ENCODE measurements at regions not wholly inside any gene's neighbourhood (a gene's known extent, or its start where the extent isn't known, plus 50 kb on each side); places are given as distances from the start of the nearest gene placed in this dataset.

GRCh38 chr3:176734146-176734545 lies 463.1 kb downstream of the TBL1XR1 start:
- no peaks in the 10 kb centered on the region for H3K9me3 ChIP-seq (ENCODE audit: insufficient read depth, low read length, severe bottlenecking)
- H3K4me1 ChIP-seq (ENCODE audit: insufficient read depth, low read length) = no peaks in the 10 kb centered on the region
- no peak overlapping the region for H3K27ac ChIP-seq (ENCODE audit: low read length)
- no peaks in the 10 kb centered on the region for H3K27me3 ChIP-seq (ENCODE audit: insufficient read depth, low read length, poor library complexity)
- no peak for DNase-seq
- H2AFZ ChIP-seq (ENCODE audit: low read depth, low read length) = no peak overlapping the region
- no peaks in the 10 kb centered on the region for H3K79me2 ChIP-seq (ENCODE audit: insufficient read depth, low read length)
- H3K4me3 ChIP-seq (ENCODE audit: low read depth in 1 of 2, low read length in 2 of 2) = no peak overlapping the region
- H3K9ac ChIP-seq (ENCODE audit: low read depth, low read length) = no peak overlapping the region
- TF ChIP-seq, protein P1, sequence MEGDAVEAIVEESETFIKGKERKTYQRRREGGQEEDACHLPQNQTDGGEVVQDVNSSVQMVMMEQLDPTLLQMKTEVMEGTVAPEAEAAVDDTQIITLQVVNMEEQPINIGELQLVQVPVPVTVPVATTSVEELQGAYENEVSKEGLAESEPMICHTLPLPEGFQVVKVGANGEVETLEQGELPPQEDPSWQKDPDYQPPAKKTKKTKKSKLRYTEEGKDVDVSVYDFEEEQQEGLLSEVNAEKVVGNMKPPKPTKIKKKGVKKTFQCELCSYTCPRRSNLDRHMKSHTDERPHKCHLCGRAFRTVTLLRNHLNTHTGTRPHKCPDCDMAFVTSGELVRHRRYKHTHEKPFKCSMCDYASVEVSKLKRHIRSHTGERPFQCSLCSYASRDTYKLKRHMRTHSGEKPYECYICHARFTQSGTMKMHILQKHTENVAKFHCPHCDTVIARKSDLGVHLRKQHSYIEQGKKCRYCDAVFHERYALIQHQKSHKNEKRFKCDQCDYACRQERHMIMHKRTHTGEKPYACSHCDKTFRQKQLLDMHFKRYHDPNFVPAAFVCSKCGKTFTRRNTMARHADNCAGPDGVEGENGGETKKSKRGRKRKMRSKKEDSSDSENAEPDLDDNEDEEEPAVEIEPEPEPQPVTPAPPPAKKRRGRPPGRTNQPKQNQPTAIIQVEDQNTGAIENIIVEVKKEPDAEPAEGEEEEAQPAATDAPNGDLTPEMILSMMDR (IDR thresholded peaks at IDR 0.05; ENCODE audit: borderline replicate concordance, extremely low read depth, low read length, poor library complexity, severe bottlenecking) = no peak
- TF ChIP-seq EZH2 (IDR thresholded peaks at IDR 0.05; ENCODE audit: borderline replicate concordance, low read depth, low read length, severe bottlenecking) = no peak
- no peak for ATAC-seq (ENCODE audit: insufficient read depth, low read depth)
- no peaks in the 10 kb centered on the region for H3K36me3 ChIP-seq (ENCODE audit: insufficient read depth, low read length)
- no peaks in the 10 kb centered on the region for H4K20me1 ChIP-seq (ENCODE audit: insufficient read depth, low read length)
- H3K4me2 ChIP-seq (ENCODE audit: insufficient read depth, low read length) = no peak overlapping the region

DNA sequence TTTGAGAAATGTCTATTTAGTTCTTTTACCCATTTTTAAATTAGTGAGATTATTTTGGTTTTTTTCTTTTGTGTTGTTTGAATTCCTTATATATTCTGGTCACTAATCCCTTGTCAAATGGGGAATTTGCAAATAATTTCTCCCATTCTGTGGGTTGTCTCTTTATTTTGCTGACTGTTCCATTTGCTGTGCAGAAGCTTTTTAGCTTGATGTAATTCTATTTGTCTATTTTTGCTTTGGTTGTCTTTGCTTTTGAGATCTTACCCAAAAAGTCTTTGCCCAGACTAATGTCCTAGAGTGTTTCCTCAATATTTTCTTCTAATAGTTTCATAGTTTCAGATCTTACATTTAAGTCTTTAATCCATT lies 472.9 kb downstream of the TBL1XR1 start:
- Histone ChIP-seq H3K27ac (ENCODE audit: low read length) (no peak overlapping the region), H3K27me3 (ENCODE audit: insufficient read depth, low read length, poor library complexity) (no peaks in the 10 kb centered on the region), H3K4me2 (ENCODE audit: insufficient read depth, low read length) (no peak overlapping the region), H3K36me3 (ENCODE audit: insufficient read depth, low read length) (no peaks in the 10 kb centered on the region), H3K79me2 (ENCODE audit: insufficient read depth, low read length) (no peaks in the 10 kb centered on the region), H3K4me1 (ENCODE audit: insufficient read depth, low read length) (no peaks in the 10 kb centered on the region), H3K9me3 (ENCODE audit: insufficient read depth, low read length, severe bottlenecking) (no peaks in the 10 kb centered on the region), H3K4me3 (ENCODE audit: low read depth in 1 of 2, low read length in 2 of 2) (no peak overlapping the region), H4K20me1 (ENCODE audit: insufficient read depth, low read length) (no peaks in the 10 kb centered on the region), H2AFZ (ENCODE audit: low read depth, low read length) (no peak overlapping the region), H3K9ac (ENCODE audit: low read depth, low read length) (no peak overlapping the region)
- DNase-seq = no peak
- no peak for ATAC-seq (ENCODE audit: insufficient read depth, low read depth)
- TF ChIP-seq, protein P1 (IDR thresholded peaks at IDR 0.05; ENCODE audit: borderline replicate concordance, extremely low read depth, low read length, poor library complexity, severe bottlenecking) = no peak
- TF ChIP-seq EZH2 (IDR thresholded peaks at IDR 0.05; ENCODE audit: borderline replicate concordance, low read depth, low read length, severe bottlenecking) = no peak

DNA sequence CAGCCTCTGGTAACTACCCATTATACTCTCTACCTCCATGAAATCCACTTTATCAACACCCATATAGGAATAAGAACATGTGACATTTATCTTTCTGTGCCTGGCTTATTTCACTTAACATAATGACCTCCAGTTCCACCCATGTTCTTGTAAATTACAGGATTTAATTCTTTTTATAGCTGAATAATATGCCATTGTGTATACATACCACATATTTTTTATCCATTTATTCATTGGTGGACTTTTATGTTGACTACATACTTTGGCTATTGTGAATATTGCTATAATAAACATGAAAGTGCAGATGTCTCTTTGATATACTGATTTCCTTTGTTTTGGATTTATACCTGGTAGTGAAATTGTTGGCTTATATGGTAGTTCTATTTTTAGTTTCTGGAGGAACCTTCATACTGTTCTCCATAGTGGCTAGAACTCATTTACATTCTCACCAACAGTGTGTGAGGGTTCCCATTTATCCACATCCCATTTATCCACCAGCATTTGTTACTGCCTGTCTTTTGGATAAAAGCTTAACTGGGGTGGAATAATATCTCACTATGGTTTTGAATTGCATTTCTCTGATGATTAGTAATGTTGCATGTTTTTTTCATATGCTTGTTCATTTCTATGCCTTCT lies 473.4 kb downstream of the TBL1XR1 start:
- no peak overlapping the region for H3K4me3 ChIP-seq (ENCODE audit: low read depth in 1 of 2, low read length in 2 of 2)
- no peaks in the 10 kb centered on the region for H3K9me3 ChIP-seq (ENCODE audit: insufficient read depth, low read length, severe bottlenecking)
- no peak overlapping the region for H3K9ac ChIP-seq (ENCODE audit: low read depth, low read length)
- no peak overlapping the region for H2AFZ ChIP-seq (ENCODE audit: low read depth, low read length)
- no peak for ATAC-seq (ENCODE audit: insufficient read depth, low read depth)
- no peak overlapping the region for H3K27ac ChIP-seq (ENCODE audit: low read length)
- H3K4me1 ChIP-seq (ENCODE audit: insufficient read depth, low read length) = no peaks in the 10 kb centered on the region
- no peaks in the 10 kb centered on the region for H3K27me3 ChIP-seq (ENCODE audit: insufficient read depth, low read length, poor library complexity)
- H3K4me2 ChIP-seq (ENCODE audit: insufficient read depth, low read length) = no peak overlapping the region
- H4K20me1 ChIP-seq (ENCODE audit: insufficient read depth, low read length) = no peaks in the 10 kb centered on the region
- DNase-seq = no peak
- H3K36me3 ChIP-seq (ENCODE audit: insufficient read depth, low read length) = no peaks in the 10 kb centered on the region
- TF ChIP-seq EZH2 (IDR thresholded peaks at IDR 0.05; ENCODE audit: borderline replicate concordance, low read depth, low read length, severe bottlenecking) = no peak
- TF ChIP-seq, protein P1 (IDR thresholded peaks at IDR 0.05; ENCODE audit: borderline replicate concordance, extremely low read depth, low read length, poor library complexity, severe bottlenecking) = no peak
- H3K79me2 ChIP-seq (ENCODE audit: insufficient read depth, low read length) = no peaks in the 10 kb centered on the region
